NCI-H1092 treated with DMSO at 0.1 percent for 48 hours (cell line): ENCODE measurements at regions not wholly inside any gene's neighbourhood (a gene's known extent, or its start where the extent isn't known, plus 50 kb on each side); places are given as distances from the start of the nearest gene placed in this dataset.
"Not testable (repeated sequence)": the region's sequence is repeated elsewhere in the genome, so short reads cannot be mapped to it uniquely, and the experiment has no call there.

Experiments used
- DNase-seq: peaks from one replicate; lab custom pipeline; 2025; lab: John Stamatoyannopoulos, UW

DNA sequence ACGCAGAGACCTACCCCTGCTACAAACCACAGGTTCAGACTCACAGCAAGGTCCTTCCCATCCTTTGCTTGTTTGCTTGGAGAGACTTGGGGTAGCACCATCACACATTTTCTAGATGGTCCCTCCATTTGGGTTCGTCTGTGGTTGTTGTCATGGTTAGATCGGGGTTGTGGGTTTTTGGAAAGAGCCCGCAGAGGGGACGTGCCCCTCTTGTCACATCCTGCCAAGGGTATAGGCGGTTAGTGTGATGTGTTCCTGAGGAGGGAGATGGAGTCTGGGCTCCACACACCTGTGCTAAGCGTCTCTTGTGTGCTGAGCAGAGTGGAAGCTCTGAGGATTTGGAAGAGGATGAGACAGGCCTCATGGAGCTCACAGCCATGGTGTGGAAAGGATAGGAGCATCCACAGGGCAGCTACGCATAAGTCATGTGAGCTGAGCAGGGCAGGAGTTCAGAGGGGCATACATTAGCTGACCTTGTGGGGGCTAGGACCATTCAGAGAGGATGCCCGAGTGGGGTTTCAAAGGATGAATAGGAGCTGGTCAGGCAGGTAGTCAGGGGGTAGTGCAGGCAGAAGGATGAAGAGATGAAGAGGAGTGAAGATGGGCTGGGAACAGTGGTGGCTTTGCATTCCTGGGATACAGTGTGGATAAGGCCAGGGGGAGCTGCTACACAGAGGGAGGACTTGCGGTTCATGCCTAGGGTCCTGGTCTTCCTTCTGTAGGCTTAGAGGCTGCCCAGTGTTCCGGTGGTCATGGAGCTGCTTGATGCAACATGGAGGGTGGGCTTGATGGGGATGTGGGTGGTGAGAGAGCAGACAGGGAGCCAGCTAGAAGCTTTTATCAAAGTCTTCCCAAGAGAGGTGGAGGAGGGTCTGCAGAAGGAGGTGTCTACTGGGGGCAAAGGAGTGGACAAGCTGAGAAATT lies 62.9 kb downstream of the ACKR3 start:
- DNase-seq = no peak

DNA sequence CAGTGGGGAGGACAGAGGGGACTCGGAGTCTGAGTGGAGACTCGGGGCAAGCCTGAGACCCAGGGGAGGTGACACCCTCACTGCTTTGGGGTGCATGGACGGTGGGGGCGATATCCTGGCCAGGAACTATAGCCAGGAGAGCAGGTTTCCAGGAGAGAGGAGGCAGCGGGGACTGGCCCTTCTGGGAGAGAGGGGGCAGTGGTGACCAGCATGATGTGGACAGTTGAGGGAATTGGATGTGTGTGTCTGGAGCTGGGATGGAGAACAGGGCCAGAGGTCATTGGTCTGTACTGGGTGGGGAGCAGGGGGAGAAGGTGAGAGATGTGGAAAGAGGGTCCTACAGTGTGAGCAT lies 63.6 kb downstream of the ACKR3 start:
- DNase-seq = no peak

DNA sequence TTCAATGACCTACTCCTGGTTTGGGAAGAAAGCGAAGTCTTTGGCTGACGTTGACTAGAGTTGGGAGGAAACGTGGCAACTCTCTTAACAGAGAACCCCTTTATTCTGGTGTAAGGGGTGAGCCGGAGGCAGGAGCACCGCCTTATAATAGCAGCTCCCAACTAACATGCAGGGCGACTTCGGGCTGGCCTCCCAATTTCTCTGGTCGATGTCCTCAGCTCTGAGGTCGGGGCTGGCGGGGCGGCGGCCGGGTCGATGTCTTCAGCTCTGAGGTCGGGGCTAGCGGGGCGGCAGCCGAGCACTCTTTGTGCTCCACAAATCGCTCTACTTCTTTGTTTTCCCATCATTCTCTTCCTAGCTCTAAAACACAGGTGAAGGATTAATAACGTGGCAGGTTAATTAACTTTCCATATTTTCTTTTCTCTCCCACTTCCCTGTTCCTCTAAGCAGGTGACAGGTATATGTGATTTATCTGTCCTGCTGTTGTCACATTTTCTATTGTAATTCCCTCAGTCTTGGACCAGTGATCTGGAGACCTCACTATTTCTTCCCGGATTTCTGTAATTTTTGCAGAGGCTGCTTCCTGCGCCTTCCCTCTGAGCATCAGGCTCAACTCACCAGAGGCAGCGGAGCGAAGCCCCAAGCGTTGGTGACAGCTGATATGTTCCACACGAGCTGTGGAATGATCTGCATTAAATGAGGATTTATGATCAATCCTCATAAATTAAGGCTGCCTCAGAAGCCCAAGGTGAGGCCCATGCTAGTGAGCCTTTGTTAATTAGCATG lies 64.3 kb downstream of the ACKR3 start:
- DNase-seq = no peak

DNA sequence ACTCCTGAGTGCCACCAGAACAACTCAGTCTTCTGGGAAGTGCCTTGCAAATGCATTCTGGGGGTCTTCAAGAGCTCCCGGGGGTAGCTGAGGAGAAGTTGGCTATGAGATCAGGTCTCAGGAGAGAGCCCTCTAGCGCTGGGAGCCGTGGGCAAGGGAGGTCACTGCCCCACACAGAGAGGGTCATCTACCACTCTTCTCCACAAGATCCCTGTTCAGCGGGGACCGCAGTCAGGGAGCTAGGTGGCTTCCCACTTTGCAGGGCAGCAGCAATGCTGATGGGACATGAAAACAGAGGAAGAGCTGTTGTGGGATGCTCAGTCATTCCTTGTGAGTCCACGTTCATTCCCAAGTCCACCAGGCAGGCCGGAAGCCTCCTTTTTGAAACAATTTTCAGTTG lies 66.6 kb downstream of the ACKR3 start:
- no peak for DNase-seq

DNA sequence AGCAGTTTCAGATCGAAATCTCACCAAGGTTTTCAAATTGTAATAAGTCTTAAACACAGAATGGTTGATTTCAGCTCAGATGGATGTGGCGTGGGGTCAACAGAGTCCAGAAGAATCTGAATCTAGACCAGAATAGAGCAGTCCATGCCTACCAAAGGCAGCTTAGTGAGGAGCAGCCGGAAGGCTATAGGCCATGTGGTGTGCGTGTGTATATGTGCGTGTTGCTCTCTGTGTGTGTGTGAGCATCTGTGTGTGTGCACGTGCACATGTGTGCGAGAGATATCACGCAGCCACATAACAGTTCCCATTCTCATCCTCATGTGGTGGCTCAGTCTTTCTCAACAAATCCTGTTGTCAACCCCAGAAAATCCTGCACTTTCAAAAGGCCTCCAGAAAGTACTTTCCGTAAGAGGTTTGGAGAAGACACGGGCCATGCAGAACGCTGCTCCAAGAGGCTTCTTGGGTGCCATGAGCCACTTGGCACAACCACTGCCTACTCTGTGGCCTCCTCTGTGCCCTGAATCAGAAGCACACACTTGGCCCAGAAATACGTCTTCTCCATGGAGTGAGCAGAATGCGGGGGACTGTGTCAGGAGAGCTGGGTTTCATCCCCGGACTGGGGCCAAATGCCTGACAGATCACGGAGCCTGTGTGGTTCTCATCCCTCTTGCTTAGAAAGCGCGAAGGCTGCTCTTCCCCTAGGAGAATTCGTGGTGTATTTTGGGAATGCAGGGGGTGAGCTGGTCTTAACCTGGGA lies 67.3 kb downstream of the ACKR3 start:
- no peak for DNase-seq

DNA sequence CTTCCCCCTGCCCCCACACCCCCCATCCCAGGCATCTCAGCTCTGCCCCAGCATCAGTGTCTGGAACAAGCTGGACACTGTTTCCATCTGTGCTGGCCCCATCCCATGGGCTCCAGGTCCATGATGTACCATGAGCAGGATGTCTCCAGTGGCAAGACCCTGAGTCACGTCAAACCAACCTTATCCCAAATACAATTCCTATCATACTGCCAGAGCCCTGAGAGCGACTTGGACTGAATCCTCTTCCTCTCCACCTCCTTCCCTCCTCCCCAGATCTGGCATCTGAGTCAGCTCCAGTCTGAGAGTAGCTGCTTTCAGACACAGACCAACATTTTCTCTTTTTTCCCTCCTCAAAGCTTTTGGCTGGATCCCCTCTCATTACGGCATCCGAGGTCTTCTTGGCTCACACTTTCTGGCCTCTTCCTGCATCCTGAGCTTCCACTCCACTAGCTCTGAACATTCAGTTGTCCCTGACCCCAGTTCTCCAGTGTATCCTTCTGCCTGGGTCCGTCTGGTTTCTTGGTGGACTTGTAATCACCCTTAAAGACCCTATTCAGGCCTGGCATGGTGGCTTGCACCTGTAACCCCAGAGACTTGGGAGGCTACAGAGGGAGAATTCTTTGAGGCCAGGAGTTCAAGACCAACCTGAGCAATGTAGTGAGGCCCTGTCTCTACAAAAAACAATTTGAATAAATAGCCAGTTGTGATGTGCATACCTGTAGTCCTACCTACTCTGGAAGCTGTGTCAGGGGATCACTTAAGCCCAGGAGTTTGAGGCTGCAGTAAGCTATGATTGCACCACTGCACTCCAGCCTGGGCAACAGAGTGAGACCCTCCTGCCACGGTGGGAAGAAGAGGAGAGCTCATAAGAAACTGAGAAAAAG lies 68.3 kb downstream of the ACKR3 start:
- DNase-seq = no peak

DNA sequence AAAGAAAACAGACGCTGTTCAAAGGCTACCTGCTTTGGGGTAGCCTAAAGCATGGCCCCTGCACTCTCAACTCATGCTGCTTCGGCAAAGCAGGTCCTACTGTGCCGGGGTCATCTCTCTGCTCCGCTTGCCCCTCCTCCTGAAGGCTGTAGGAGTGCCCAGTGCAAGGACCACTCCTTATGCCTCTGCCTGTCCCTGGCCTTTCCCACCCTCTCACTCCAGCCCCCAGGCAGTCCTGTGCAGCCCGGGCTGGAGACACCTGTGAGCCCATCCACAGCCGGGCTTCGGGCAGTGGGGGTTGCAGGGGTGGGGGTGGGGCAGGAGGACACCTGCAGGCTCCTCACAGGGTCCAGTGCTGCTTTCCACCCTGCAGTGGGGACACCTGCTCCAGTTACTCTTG lies 69.1 kb downstream of the ACKR3 start:
- no peak for DNase-seq

DNA sequence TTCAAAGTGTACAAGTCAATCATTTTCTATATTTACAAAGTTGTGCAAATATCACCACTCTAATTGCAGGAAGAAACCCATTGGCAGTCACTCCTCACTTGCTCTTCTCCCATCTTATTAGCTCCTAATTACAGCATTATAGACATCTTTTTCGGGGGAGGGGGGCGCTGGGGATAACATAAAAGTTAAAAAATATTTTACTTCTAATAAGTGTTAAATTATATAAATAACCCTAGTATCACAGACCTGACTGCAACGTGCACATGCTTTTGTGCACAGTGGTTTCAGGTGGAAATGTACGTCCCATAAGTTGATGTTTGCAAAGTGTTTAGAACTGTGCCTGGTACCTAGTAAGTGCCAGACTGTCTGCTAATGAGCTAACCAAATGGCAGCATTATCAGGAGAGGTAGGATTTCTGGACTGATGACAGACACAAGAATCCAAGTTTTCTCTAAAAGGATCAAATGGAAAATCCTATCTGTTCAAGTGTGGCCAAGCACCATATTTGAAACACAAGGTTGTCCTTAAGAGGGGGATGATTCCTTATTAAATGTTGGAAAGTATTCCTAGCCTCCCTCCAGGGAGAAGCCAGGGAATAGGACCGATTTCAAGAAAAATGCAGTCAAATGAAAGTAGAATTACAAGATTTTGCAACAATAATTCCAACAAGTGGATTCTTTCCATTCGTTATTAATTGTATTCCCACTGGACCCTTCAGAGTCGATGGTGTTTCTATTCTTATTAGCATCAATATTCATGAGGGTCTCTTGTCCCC lies 70.0 kb downstream of the ACKR3 start:
- DNase-seq = no peak

DNA sequence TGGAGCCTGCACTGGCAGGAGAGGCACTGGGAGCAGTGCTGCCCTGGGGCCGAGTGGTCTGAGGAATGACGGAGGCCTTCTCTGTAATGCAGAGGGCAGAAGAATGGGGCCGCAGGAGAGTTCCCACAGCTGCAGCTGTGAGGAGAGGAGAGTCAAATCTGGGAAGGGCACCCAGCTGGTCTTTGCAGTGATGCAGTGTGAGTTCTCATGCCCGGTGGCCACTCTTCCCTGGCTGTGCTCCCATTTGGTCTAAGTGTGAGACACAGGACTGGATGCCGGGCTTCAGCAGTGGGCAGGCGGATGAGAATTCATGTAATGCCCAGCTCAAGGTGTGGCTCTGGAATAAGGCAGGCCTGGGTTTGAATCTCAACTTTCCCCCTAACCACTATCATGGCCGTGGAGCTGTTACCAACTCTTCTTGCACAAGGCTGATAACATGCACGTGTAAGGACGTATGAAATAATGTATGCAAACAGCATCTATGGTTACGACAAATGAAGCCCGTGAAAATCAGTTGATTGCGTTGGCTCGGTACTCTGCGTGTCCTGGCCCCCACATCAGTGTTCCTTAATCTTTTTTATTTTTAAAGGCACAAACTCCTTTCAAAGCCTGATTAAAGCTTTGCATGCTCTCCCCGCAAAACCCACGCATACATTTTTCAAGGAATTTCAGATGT lies 71.6 kb downstream of the ACKR3 start:
- no peak for DNase-seq

DNA sequence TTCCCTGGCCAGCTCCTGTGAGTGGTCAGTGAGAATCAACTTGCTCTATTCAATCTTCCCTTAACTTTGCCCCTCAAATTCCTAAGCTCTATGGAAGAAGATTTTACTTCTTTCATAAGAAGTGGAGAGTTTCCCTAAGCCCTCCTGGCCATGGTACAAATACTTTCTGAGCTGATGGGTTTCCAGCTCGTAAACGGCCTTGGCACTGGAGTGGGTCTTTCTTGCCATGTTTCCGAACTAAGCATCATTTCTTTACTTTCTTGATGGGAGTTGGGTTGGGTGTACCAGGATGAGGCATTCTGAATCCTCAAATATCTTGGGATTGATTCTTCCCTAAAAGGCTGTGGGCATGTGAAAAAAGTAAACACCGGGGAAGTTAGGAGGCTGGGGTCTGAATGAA lies 72.5 kb downstream of the ACKR3 start:
- no peak for DNase-seq

DNA sequence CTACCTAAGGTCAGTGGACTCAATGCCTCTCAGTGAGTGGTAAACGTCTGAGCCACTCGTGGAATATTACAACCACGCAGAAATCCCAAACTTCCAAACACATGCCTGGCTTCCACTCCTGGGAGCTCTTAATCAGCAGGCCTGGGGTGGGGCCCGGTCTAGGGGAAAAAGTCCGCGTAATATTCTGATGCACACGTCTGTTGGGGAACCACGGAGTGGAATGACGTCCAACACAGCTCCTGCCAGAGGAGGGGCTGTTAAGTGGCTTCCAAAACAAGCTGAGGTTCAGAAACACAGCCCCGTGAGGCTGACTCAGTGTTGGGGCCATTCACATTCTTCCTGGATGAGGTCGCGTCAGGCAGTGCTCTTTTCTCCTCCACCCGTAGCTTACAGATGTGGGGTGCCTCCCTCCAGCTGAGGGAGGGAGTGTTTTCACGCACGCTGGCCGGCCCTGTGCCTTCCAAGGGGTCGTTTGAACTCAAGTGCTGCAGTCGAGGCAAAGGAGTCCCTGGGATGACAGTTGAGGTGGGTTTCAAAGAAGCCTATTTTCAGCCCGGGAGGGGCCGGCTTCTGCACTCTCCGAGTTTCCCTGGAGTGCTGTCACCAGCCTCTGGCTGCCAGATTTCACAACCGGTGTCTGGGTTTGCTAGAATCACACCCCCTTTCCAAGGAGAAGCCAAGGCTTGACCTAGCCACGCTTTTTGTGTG lies 73.1 kb downstream of the ACKR3 start:
- DNase-seq = no peak

DNA sequence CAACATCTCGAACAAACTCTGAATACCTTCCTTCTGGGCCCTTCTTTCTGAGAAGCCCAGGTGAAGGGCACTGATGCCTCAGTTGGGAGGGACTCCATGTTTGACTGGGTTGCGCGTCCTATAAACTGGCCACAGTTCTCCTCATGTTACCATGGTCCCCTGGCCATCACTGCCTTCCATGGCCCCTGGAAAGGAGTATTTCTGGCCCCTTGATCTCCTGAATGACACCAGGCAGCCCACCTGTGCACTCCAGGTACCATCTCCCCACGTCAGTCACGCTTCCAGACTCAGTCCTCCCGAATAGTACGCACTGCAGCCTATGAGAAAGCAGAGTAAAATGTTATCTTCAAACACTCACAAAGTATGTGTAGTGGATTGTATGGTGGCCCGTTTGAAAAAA lies 73.9 kb downstream of the ACKR3 start:
- no peak for DNase-seq

DNA sequence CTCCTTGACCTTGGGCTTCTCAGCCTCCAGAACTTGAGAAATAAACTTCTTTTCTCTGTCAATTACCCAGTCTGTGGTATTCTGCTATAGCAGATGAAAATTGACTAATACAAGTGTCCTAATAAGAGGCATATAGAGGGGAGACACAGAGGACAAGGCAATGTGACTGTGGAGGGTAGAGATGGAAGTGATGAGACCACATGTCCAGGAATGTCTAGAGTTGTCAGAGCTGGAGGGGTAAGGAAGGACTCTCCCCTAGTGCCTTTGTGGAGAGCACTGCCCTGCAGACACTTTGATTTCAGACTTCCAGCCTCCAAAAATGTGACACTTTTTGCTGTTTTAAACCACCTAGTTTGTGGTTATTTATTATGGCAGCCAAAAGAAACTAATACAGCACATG lies 74.4 kb downstream of the ACKR3 start:
- DNase-seq = no peak

DNA sequence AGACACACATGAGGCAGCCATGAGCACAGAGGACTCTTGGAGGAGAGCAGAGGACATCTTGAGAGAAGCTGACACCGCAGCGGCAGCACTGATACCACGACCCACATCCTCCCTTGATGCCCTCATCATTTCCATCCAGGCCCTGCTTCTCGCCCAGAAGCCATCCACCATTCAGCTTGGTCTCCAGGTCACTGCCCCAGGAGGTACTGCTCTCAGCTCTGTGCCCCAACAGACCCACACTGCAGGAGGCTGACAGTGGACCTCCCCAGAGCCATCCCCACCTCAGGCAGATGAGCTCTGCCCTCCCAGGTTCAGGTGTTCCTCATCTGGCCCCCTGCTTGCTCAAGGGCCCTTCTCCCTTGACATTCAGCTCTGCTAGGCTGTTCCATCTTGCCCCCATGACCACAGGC lies 74.9 kb downstream of the ACKR3 start:
- no peak for DNase-seq

DNA sequence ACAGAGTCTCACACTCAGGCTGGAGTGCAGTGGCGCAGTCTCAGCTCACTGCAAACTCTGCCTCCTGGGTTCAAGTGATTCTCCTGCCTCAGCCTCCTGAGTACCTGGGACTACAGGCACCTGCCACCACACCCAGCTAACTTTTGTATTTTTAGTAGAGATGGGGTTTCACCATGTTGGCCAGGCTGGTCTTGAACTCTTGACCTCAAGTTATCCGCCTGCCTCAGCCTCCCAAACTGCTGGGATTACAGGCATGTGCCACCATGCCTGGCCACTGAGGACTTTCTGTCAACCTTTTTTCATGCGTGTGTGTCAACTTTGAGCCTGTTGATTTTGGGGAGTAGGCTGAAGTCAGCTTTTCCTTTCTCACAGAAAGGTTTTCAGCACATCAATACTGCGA lies 75.5 kb downstream of the ACKR3 start:
- not testable (repeated sequence) for DNase-seq

DNA sequence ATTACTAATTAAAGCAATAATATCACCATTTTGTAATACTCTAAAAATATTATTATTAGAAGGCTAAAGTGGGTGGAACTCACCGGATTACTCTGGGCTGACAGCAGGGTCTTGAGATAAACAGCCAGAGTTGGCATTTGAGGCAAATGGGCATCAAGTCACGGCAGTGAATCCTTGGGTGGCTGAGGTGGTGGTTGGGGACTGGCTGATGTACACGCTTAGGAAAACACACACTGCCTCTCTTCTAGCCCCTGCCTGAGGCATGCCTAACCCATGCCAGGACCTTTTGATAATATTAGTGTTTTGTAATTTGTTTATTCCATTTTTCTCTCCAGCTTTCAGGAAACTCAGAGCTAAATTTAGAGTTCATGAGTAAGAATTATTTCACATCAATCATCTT lies 76.8 kb downstream of the ACKR3 start:
- no peak for DNase-seq

DNA sequence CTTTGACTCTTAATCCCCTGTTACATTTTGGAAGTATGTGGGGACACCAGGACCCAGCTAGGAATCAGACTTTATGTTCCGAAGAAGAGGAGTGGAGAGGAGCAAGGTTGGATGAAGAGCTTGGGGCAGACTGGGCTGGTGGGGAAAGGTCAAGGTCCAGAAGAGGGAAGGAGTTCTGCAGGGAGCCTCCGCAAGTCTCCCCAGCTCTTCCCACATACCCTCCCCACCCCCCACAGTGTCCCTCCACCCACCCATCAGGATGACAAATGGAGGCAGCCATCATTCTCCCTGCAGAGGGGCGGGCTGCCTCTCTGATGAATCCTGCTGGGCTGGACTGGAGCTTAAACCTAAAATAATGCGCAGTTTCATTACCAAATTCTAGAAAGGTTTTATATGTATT lies 77.2 kb downstream of the ACKR3 start:
- no peak for DNase-seq

DNA sequence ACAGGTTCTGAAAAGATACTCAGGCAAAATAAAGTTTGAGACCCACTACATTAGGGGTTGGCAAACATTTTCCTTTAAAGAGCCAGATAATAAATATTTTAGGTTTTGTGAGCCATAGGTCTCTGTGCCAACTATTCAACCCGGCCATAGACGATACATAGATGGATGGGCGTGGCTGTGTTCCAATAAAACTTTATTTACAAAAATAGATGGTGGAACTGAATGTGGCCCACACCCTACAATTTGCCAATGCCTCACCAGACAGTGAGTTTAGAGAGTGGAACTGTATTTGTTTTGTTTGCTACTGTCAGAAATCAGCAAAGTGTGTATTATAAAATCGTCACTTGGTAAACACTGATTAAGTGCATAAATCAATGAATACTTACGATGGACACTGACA lies 78.0 kb downstream of the ACKR3 start:
- DNase-seq = no peak

DNA sequence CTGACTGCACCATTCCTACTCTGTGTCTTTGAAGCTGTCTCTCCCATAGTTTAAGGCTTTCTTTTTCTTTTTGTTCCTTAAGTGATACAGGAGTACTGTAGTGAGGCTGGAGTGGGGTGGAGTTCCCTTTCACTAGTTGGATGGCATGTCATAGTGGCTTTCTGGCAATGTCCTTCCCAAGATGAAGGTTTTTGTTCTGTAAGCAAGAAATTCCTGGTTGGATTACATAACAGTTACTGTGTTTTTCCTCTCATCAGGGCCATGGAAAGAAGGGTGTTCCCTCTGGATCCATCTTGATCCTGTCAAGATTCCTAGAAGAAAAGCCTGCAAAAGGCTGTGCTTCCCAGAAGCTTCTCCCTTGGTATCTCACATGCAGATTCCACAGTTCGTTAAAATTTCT lies 84.2 kb downstream of the ACKR3 start:
- no peak for DNase-seq

DNA sequence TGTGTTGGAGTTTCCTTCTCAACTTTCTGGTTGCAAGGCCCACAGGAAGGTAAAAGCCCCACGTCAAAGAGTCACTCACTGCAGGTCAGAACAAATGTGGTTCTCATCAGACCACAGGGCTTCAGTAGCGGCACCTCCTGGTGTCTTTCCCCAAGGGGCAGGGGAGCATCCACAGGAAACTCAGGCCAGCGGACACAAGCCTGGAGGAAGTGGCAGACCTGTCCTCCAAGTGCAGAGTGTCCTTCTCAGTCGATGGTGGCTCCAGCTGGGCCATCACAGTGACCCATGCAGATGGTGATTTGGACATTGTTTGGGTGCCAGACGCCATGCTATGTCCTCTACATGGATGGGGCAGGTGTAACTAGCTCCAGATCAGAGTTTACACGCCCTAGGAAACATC lies 84.9 kb downstream of the ACKR3 start:
- no peak for DNase-seq
